ENCODE measurements at regions not wholly inside any gene's neighbourhood (a gene's known extent, or its start where the extent isn't known, plus 50 kb on each side); places are given as distances from the start of the nearest gene placed in this dataset.

DNA sequence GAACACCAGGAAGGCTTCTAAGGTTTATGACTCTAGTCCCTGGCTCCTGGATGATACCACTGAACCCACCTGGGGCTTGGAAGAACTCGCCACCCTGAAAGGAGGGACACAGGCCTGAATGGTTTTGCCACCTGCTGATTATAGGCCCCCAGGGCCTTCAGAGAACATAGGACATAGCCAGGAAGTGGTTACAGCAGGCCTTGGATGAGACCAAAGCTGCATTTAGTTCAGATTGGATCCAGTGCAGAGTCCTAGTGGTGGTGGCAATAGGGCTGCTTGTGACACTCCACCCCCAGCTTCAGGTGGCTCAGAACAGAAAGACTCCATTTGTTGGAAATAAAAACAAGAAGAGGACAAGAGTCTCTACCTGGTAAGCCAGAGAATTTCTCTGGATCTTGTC is 101.6 kb upstream of the PLPPR5 start:
- Mint-ChIP-seq H3K36me3 (no peaks in the 10 kb centered on the region), H3K27me3 (ENCODE audit: low read depth in 2 of 2) (no peaks in the 10 kb centered on the region), H3K9me3 (peaks cover 0 to 8% of the 10 kb centered on the region in 2 donors), H3K4me1 (no peaks in the 10 kb centered on the region), H3K4me3 (no peak overlapping the region), H3K27ac (no peak overlapping the region)
- 74% methylated on average over 1 of the region's 1 CpG for WGBS (ENCODE audit: insufficient coverage)
- H3K36me3 ChIP-seq (ENCODE audit: control insufficient read depth, insufficient read depth, low read length): no peaks in the 10 kb centered on the region
- H3K27me3 ChIP-seq (ENCODE audit: control insufficient read depth, insufficient read depth, low read length): no peaks in the 10 kb centered on the region
- H3K27ac ChIP-seq (ENCODE audit: low read length): no peak overlapping the region
- H3K4me1 ChIP-seq (ENCODE audit: control insufficient read depth, insufficient read depth, low read length): no peaks in the 10 kb centered on the region
- intact Hi-C loops (cut with micrococcal nuclease): no loop called here
- H3K4me3 ChIP-seq (ENCODE audit: low read length): no peak overlapping the region
- H3K9me3 ChIP-seq (ENCODE audit: control insufficient read depth, insufficient read depth, low read length): no peaks in the 10 kb centered on the region
- ATAC-seq: no peak
- TF ChIP-seq, protein P1, sequence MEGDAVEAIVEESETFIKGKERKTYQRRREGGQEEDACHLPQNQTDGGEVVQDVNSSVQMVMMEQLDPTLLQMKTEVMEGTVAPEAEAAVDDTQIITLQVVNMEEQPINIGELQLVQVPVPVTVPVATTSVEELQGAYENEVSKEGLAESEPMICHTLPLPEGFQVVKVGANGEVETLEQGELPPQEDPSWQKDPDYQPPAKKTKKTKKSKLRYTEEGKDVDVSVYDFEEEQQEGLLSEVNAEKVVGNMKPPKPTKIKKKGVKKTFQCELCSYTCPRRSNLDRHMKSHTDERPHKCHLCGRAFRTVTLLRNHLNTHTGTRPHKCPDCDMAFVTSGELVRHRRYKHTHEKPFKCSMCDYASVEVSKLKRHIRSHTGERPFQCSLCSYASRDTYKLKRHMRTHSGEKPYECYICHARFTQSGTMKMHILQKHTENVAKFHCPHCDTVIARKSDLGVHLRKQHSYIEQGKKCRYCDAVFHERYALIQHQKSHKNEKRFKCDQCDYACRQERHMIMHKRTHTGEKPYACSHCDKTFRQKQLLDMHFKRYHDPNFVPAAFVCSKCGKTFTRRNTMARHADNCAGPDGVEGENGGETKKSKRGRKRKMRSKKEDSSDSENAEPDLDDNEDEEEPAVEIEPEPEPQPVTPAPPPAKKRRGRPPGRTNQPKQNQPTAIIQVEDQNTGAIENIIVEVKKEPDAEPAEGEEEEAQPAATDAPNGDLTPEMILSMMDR (IDR thresholded peaks at IDR 0.05): no peak
- DNase-seq: no peak

DNA sequence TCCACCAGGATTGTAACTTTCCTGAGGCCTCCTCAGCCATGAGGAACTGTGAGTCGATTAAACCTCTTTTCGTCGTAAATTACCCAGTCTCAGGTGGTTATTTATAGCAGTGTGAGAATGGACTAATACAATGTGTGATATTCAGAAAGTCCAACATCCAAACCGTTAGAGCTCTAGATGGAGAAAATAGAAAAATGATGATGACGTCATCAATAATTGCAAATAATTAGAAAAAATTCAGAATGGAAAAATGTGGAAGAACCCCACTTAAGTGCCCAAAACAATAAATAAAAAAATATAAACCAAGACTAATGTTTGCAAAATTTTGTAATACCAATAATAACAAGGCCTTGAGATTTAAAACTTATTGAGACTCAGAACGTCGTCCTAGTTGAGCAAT is 103.0 kb upstream of the PLPPR5 start:
- TF ChIP-seq, protein P1 (IDR thresholded peaks at IDR 0.05): no peak
- Histone ChIP-seq H3K4me3 (ENCODE audit: low read length) (no peak overlapping the region), H3K4me1 (ENCODE audit: control insufficient read depth, insufficient read depth, low read length) (no peaks in the 10 kb centered on the region), H3K27ac (ENCODE audit: low read length) (no peak overlapping the region), H3K27me3 (ENCODE audit: control insufficient read depth, insufficient read depth, low read length) (no peaks in the 10 kb centered on the region), H3K36me3 (ENCODE audit: control insufficient read depth, insufficient read depth, low read length) (no peaks in the 10 kb centered on the region), H3K9me3 (ENCODE audit: control insufficient read depth, insufficient read depth, low read length) (no peaks in the 10 kb centered on the region)
- Mint-ChIP-seq H3K4me3 (no peak overlapping the region), H3K36me3 (no peaks in the 10 kb centered on the region), H3K9me3 (peaks cover 0 to 8% of the 10 kb centered on the region in 2 donors), H3K27ac (no peak overlapping the region), H3K27me3 (ENCODE audit: low read depth in 2 of 2) (no peaks in the 10 kb centered on the region), H3K4me1 (no peaks in the 10 kb centered on the region)
- intact Hi-C loops (cut with micrococcal nuclease): no loop called here
- 48% methylated on average over 4 of the region's 7 CpGs for WGBS (ENCODE audit: insufficient coverage)
- ATAC-seq: no peak
- no peak for DNase-seq

DNA sequence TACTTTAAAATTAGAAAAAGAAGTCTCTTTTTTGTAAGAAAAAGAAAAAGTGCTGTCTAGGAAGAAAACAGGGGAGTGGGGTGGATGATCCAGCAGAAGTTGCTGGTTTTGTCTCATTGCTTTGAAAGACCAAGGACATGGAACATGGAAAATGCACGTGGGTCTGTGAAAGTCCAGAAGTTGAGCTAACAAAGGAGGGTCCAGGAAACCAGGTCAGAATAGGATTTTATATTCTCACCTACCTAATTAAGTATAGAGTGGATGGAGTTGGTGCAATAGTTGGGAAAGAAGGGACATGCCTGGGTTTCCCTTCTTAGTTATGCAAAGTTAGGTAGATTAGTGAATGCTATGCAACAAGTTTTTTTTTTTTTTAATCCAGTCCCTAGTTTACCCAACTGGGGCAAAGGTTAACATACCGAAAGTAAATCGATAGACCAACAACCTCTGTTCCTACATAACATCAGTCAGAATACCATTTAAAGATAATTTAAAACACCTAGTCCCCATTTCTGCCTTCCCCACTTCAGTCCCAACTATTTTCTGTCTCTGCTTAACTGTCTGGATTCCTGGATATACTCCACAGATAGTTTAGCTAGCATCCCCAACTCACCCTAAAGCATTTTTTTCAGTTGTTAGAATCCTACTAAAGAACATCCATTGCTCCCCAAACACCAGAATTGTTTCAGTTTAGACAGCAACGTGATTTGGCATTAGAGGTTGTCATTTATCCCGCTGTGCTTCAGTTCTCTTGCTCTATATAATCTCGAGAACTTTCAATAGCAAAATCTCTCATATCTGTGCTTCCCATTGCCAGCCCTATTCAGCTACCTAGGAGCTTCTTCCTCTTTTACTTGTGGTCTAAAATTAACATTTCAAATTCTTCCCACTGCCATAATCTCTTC is 105.7 kb upstream of the PLPPR5 start:
- Histone ChIP-seq H3K9me3 (ENCODE audit: control insufficient read depth, insufficient read depth, low read length) (no peaks in the 10 kb centered on the region), H3K4me1 (ENCODE audit: control insufficient read depth, insufficient read depth, low read length) (no peaks in the 10 kb centered on the region), H3K4me3 (ENCODE audit: low read length) (no peak overlapping the region), H3K27me3 (ENCODE audit: control insufficient read depth, insufficient read depth, low read length) (no peaks in the 10 kb centered on the region), H3K27ac (ENCODE audit: low read length) (no peak overlapping the region), H3K36me3 (ENCODE audit: control insufficient read depth, insufficient read depth, low read length) (no peaks in the 10 kb centered on the region)
- 78% methylated on average over 5 of the region's 6 CpGs for WGBS (ENCODE audit: insufficient coverage)
- Mint-ChIP-seq H3K9me3 (peaks cover 3 to 12% of the 10 kb centered on the region in 2 donors), H3K4me1 (no peaks in the 10 kb centered on the region), H3K4me3 (no peak overlapping the region), H3K36me3 (no peaks in the 10 kb centered on the region), H3K27me3 (ENCODE audit: low read depth in 2 of 2) (no peaks in the 10 kb centered on the region), H3K27ac (no peak overlapping the region)
- ATAC-seq: no peak
- intact Hi-C loops (cut with micrococcal nuclease): no loop called here
- DNase-seq: no peak
- TF ChIP-seq, protein P1 (IDR thresholded peaks at IDR 0.05): no peak

DNA sequence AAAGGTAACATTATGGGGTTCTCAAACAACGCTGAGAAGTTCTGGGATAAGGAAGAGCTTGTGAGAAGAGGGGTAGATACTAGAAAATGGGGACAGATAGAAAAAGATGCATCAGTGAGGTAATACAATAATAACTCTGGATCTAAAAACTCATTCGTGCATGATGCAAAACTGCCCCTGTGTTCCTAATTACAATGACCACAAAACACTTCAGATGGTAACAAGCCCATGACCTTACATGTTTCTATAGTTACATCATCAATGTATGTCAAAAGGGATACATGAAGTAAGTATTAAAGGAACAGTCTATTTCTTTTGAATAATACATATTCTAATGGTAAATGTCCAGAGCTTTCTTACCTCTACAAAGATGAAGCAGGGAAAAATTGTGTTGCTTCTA is 110.6 kb upstream of the PLPPR5 start:
- intact Hi-C loops (cut with micrococcal nuclease): no loop called here
- Mint-ChIP-seq H3K36me3 (no peaks in the 10 kb centered on the region), H3K9me3 (peaks cover 6 to 8% of the 10 kb centered on the region in 2 donors), H3K4me3 (no peak overlapping the region), H3K27me3 (ENCODE audit: low read depth in 2 of 2) (no peaks in the 10 kb centered on the region), H3K4me1 (no peaks in the 10 kb centered on the region), H3K27ac (no peak overlapping the region)
- TF ChIP-seq, protein P1 (IDR thresholded peaks at IDR 0.05): no peak
- Histone ChIP-seq H3K27ac (ENCODE audit: low read length) (no peak overlapping the region), H3K27me3 (ENCODE audit: control insufficient read depth, insufficient read depth, low read length) (no peaks in the 10 kb centered on the region), H3K36me3 (ENCODE audit: control insufficient read depth, insufficient read depth, low read length) (no peaks in the 10 kb centered on the region), H3K4me3 (ENCODE audit: low read length) (no peak overlapping the region), H3K9me3 (ENCODE audit: control insufficient read depth, insufficient read depth, low read length) (no peaks in the 10 kb centered on the region), H3K4me1 (ENCODE audit: control insufficient read depth, insufficient read depth, low read length) (no peaks in the 10 kb centered on the region)
- no peak for ATAC-seq
- 81% methylated on average over 1 of the region's 2 CpGs for WGBS (ENCODE audit: insufficient coverage)
- no peak for DNase-seq
